Stimulated activated CD8-positive, alpha-beta memory T cell treated with anti-CD3 and anti-CD28 coated beads, Interleukin-12 subunit alpha, Interleukin-12 subunit beta, amount 100 ng/mL, for 1 hour (primary cell): ENCODE measurements at regions not wholly inside any gene's neighbourhood (a gene's known extent, or its start where the extent isn't known, plus 50 kb on each side); places are given as distances from the start of the nearest gene placed in this dataset.

ENCODE experiments used
- DNase-seq: peaks from one replicate; pipeline ENCODE4 v3.0.0-alpha.2; 2020; ENCODE audit warnings: low read depth

GRCh38 chr17:70655176-70655958 is 486.0 kb downstream of the KCNJ2 start:
- DNase-seq: no peak

DNA sequence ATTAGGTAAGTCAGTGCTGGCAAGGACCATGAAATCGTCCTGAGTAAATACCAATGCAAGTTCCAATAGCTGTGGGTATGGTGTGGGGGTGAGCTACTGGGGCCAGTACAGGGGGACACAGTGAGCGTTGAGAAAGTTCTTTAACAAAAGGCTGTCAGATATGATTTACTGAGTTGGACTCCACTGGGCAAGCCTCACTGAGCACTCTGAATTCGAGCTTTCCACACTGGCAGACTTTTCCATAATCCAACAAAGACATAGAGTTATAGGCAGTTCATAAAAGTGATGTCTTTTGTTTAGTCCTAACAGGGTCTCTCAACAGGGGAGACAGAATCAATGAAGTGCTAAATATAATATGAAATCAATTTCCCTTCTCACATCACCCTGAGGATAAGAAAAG is 489.0 kb downstream of the KCNJ2 start:
- no peak for DNase-seq

- DNase-seq: no peak
Measured at GRCh38 chr17:70658840-70659239, 489.5 kb downstream of the KCNJ2 start.

DNA sequence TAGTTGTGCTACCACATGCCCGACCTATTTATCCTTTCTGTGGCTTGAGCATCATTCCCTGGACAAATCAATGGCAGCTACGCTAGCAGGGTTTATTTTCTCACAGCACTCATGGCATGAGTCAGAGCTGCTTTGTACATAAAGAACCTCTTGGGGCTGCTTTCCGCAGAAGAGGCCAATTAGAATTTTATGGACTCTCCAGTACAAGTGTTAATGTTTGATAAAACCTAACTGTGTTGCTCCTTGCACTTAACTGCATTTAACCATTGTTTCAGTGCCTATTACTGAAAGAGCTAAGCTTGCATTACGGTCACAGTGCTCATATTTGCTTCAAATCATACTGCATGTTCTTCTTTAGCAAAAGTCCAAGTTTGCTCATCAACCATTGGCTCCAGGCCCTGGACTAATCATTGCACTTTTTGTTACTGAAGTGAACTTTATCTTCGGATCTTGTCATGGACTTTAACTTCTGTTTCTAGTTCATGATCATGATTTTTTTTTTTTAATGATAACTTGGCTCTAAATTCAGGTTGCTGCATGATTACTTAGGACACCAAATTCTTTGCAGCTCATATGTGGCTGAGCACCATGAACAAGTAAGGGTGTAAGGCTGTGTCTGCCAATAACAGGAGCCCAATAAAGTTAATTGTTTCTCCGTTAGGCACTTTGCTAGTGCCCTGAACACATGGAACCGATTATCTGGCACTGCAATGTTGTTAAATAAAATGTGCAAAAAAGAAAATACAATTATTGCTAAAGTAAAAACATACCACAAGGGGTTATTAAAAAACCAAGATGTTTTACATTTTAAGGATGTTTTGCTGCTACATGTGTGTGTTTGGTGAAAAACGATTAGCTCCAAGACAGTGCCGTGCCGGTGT is 492.2 kb downstream of the KCNJ2 start:
- DNase-seq: no peak

DNA sequence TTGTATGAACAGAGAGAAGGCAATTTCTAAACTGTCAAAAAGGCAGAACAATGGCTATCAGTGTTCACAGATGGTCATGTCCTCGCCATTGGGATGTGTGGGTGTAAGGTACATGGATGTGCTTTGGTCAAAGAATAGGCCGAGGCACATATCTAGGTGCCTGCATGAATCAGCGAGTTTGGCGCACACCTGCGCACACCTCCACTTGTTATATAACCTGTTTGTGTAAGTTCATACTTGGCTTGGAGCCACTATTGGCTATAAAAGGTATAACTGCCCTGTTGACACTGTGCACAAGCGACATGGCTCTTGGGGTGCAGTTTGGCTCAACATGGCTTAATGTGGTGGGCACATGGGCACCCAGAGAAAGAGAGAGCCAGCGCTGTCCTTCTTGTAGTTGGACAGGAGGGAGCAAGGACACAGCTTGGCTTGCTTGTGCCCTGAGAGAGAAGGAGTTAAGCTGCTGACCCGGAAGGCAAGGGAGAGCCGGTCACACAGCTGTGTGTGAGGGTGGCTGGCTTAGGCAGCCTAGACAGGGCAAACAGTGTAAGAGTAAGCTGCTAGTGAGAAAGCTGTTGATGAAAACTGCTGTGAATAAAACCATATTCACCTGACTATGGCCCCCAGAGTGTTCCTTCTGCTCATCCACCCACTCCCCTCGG is 499.1 kb downstream of the KCNJ2 start:
- no peak for DNase-seq

DNA sequence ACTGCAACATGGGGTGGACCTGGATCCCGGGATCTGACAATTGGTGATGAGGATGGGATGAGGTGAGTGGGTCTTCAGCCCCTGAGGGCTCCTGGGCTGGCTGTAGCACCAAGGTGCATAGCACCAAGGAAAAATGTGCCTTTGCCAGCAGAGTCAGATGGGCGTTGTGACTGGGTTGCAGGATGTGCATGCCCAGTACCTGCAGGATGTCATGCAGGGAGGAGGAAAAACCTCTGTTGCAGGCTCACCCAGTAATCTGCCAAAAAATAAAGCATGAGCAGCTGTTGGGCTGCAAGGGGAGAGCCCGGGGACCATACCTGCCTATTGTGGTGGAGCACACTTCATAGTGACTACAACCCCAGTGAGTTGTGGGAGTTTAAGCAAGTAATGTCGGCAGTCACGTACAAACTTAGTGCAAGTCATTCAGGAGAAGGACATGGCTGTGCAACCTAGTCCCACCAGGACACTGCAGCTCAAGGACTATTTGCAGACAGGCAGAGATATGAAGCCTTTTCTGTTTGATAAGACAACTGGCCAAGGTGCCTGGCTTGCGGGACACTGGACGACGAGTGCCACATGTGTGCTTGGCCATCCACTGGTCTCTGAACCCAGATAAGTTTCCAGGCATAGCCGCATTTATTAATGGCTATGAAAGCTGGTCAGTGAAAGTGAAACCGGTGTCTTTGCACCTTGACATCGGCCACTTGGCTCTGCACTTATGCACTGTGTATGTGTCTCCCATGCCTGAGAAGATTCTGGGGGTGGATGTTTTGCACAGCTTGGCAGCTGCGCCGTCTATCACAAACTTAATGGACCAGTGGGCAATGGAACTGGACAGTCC is 499.8 kb downstream of the KCNJ2 start:
- no peak for DNase-seq

GRCh38 chr17:70674061-70674460 is 504.7 kb downstream of the KCNJ2 start:
- no peak for DNase-seq

DNA sequence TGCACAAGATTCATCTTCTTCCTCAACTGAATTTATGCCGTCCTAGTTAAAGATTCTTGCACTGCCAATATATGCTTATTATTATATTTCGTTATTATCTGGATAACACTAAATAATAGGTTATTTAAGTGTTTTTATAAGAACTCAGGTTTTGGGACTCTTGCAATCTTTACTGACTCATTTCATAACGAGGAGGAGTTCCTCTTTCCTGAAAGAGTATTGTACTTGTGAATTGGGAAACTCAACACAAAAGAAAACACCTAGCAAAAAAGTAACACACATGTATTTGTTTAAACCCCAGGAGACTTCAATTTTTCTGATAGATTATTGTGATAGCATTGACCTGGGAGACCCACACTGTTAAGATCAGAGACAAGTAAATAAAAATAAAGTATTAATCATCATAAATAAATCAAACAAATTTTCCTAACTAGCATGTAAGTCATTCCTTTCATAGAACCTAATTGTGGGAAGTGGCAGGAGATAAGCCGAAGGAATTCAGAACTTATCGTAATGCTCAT is 505.8 kb downstream of the KCNJ2 start:
- no peak for DNase-seq

DNA sequence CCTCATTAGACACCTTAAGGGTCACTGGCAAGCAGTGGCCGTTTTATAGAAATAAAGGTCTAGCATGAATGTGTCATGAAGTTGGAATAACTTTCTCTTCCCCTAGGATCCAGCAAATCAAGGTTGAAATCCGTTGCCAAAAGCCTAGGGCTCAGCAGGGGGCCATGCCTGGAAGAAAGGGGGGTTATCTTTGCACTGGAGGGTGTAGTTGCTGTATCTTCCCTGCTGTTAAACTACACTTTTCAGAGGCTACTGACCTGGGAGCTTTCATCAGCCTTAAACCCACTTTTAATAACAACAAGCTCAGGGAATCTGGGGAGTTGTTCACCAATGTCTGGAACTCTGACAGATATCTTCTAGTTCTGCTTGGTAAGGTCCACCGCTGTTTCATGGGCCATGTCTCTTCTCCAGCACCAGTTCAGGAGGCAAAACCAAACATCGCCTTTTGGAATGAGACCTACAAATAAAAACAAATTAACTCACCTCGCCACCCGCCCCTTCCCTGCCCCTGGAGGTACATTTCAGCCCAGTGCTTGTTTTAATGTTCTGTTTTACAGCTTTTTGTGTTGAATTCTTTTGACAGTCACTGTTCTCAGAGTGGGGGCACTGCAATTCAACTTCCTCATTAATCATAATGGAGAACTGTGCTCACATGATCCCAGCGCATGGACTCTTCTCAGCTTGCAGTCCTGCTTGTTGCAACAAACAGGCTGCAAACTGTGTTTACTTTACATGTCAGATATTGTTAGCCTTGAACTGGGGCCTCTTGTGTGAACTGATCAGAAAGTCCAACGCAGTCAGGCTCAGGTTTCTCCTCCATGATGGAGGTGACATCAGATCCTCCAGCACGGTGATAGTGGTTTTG is 508.7 kb downstream of the KCNJ2 start:
- DNase-seq: no peak

DNA sequence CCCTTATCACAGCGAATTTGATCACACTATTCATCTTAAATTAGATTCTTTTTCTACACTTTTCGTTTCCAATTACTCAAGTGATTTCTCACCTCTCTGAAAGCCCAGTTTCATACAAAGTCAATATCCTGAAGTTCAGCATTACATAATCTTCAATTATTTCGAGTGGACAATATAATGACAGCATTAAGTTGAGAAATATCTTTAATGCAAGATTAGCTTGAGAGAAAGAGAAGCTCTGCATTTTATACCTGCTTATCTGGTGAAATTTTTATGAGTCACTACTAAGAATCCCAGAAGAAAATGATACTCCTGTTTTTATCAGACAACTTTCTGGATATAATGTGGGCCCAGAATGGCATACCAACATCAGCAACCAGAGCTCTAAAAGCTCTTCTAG is 509.6 kb downstream of the KCNJ2 start:
- DNase-seq: no peak

GRCh38 chr17:70683936-70684335 is 514.6 kb downstream of the KCNJ2 start:
- DNase-seq: no peak

DNA sequence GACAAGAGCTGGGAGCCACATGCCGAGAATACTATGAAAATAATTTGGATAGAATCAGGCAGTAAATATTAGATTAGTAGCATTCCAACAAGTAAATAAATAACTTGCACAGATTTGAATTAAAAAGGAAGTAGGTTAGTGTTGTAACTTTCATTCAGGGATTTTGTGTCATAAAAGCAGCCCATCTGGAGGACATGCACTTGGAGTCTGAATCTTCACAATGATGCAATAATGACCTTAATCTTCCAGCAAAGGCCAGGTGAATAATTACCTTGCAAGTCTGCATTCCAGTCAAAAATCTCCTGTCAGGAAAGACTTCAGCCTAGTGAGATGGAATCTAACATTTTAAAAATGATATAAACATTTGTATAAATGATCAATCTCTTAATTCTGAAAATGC is 518.1 kb downstream of the KCNJ2 start:
- DNase-seq: no peak

GRCh38 chr17:70691150-70691549 is 521.8 kb downstream of the KCNJ2 start:
- no peak for DNase-seq

- no peak for DNase-seq
Measured at GRCh38 chr17:70699408-70699807, 530.1 kb downstream of the KCNJ2 start.

DNA sequence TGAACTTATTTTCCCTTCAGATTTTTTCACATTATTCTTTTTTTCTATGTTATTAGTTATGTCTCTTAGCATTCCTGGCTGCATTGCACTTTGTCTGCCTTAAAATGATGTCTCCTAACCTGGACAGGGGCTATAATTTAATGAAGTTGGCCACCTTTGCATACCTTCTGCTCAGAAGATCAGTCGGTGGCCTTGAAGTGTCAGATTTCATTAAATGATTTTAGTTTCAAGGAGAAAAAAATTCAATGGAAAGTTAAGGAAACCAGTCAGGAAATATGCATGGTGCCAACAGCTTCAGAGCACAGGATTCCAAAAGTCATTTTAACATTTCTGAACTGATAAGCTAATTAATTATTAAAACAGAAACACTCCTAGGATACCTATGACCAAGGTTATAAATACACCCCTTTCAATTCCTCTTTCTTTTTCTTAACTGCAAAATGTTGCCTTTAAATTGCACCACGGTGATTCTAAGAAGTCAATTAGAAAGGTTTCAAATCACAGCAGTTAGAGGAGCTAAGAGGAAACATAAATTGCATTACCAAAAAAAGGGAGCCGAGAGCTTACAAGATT is 533.4 kb downstream of the KCNJ2 start:
- no peak for DNase-seq

DNA sequence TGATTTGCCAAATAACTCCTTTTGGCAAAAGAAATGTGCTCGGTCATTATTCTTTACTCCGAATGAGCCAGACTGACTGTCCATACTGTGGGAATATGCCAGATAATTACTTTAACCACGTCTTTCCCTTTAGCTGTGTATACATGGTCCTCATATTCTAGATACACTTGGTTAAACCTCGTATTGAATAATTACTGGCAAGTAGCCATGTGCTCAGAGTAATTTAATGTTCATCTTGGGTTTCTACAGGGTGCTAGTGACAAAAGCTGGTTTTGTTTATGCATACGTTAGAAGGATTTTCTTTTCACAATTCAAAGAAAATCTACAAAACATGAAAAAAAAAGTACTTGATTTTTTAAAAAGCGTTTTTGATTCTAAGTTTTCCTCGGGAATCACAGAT is 540.3 kb downstream of the KCNJ2 start:
- no peak for DNase-seq

DNA sequence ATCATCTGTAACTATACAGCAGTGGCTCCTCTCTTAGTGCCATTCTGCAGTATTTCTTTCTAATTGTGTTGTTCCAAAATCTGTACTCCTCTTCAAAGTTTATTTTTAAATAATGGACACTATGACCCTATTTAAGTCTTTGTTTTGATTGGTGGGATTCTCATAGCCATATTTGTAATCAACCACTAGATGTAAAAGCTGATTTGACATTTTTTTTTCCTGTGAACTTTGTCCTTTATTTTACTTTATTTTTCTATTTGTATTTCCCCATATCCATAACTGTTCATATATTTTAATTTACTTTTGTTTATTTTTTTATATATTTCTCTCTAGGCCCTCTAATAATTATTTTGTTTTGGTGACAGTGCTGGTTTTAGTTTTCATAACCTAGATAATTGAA is 544.4 kb downstream of the KCNJ2 start:
- DNase-seq: no peak

DNA sequence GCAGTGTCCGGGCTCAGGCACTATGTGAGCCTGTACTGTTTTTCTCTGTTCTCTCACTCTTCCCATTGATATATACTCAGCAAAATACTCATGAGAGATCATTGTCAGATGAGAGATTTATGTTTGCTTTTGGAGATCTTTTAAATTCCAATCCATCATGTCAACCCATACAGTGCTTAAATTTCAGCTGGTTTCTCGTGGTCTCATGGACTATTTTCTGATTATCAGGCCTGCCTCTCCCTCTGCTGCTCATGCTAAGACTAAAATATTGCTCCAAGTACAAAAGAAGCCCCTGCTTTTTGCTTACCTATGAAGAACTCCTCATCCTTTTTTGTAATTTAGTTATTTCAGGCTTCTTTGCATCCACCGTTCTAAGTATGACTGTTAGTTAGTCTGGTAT is 547.2 kb downstream of the KCNJ2 start:
- no peak for DNase-seq

- no peak for DNase-seq
Measured at GRCh38 chr17:70717042-70717441, 547.7 kb downstream of the KCNJ2 start.

DNA sequence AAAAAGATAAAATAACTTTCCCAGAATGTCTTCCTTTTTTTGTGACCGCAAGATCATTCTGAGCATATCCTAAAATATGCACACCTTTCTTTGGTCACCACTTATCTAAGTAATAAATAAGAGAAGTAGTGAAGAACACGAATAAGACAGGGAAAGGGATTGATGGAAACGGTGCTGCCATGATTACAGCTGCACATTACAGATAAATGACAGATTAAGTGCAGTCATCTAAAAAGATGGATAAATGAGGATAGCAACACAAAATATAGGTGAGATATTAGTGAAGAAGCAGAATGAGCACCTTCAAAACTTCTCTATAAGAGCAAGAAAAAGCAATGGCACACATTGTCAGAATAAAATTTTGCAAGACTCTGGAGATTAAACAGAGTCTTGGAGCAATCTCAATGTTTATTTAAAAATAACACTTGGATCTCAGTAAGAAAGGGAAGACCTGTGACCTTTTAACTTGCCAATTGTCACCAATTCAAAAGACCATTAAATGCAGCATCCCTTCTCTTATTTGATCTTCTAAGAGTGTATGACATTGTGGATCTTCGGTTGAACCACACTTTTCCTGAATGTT is 567.1 kb downstream of the KCNJ2 start:
- DNase-seq: no peak
